ENCODE measurements at regions not wholly inside any gene's neighbourhood (a gene's known extent, or its start where the extent isn't known, plus 50 kb on each side); places are given as distances from the start of the nearest gene placed in this dataset.

DNA sequence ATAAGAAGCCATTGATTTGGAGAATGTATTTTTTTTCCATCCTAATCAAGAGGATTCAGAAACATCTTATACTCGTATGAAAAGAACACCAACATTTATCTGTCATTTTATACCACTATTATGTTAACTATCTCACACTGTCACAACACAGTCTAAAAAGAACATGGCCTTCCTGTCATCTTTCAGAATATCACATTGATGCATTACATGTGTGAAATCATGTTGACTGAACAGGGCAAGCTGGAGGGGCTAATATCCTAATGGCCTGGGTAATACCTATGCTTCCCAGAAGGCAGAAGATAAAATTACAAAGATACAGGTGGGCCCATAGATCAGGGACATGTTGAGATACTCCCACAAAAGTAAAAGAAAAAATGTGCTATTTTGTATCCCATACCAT is 611.7 kb downstream of the STIM2 start:
- no peak for TF ChIP-seq CTCF (IDR thresholded peaks at IDR 0.05; ENCODE audit: control insufficient read depth, extremely low read depth, insufficient read depth)
- DNase-seq (ENCODE audit: low read depth) = no peak
- H3K4me3 ChIP-seq (ENCODE audit: low read depth, low read length) = no peak overlapping the region

GRCh38 chr4:27474691-27475090 is 614.0 kb downstream of the STIM2 start:
- no peak for TF ChIP-seq CTCF (IDR thresholded peaks at IDR 0.05; ENCODE audit: control insufficient read depth, extremely low read depth, insufficient read depth)
- no peak overlapping the region for H3K4me3 ChIP-seq (ENCODE audit: low read depth, low read length)
- DNase-seq (ENCODE audit: low read depth) = no peak

DNA sequence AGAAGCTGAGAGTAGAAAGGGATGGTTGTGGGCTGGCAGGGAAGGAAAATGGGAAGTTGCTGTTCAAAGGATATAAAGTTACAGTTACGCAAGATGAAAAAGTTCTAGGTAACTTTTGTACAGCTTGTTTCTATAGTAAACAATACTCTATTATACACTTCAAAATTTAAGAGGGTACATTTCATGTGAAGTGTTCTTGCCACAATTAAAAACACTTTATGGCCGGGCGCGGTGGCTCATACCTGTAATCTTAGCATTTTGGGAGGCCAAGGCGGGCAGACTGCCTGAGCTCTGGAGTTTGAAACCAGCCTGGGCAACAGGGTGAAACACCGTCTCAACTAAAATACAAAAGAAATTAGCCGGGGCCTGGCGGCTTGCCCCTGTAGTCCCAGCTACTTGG is 623.6 kb downstream of the STIM2 start:
- no peak overlapping the region for H3K4me3 ChIP-seq (ENCODE audit: low read depth, low read length)

GRCh38 chr4:27490315-27490714 is 629.7 kb downstream of the STIM2 start:
- no peak for DNase-seq (ENCODE audit: low read depth)
- TF ChIP-seq CTCF (IDR thresholded peaks at IDR 0.05; ENCODE audit: control insufficient read depth, extremely low read depth, insufficient read depth) = no peak
- H3K4me3 ChIP-seq (ENCODE audit: low read depth, low read length) = no peak overlapping the region

More for the DNA sequence above, 623.6 kb downstream of the STIM2 start:
- no peak for DNase-seq (ENCODE audit: low read depth)
- TF ChIP-seq CTCF (IDR thresholded peaks at IDR 0.05; ENCODE audit: control insufficient read depth, extremely low read depth, insufficient read depth) = no peak

- no peak for TF ChIP-seq CTCF (IDR thresholded peaks at IDR 0.05; ENCODE audit: control insufficient read depth, extremely low read depth, insufficient read depth)
- DNase-seq (ENCODE audit: low read depth) = no peak
These were observed 630.1 kb downstream of the STIM2 start for GRCh38 chr4:27490766-27491165.

DNA sequence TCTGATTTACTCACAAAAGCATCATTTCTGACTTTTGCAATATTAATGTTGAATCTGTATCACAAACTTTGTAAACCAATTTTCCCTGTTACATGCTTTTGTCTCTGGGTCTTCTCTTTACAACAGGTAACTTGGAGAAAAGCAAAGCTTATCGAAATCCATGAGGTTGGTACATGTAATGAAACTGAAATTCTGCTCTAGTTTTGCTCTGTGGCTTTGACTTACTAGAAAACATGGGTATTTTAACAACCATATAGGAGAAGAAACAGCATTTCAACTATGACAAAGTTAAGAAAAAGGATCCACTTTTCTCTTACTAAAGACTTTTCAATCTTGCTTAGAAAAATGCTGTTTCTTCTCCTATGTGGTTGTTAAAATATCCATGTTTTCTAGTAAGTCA is 645.8 kb downstream of the STIM2 start:
- TF ChIP-seq CTCF (IDR thresholded peaks at IDR 0.05; ENCODE audit: control insufficient read depth, extremely low read depth, insufficient read depth) = no peak

More at GRCh38 chr4:27490766-27491165, 630.1 kb downstream of the STIM2 start:
- H3K4me3 ChIP-seq (ENCODE audit: low read depth, low read length) = no peak overlapping the region

DNA sequence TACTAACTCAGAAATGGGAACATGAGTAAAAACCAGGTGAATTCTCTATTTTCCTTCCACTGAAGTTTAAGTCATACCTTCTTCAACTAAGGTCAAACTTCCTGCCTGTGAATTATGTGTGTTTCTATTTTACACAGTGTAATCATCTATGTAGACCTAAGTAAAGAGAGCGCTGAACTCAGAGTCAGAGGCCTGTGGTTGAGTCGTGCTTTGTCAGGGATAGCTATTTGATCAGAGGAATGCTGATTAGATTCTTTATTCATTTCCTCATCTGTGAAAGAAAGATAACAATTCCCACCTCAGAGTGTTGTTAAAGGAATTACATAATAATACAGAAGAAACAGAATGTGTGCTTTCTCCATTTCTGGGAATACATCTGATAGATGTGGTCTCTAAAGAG is 654.1 kb downstream of the STIM2 start:
- no peak for TF ChIP-seq CTCF (IDR thresholded peaks at IDR 0.05; ENCODE audit: control insufficient read depth, extremely low read depth, insufficient read depth)
- no peak for DNase-seq (ENCODE audit: low read depth)
- no peak overlapping the region for H3K4me3 ChIP-seq (ENCODE audit: low read depth, low read length)

More for the DNA sequence above, 645.8 kb downstream of the STIM2 start:
- no peak overlapping the region for H3K4me3 ChIP-seq (ENCODE audit: low read depth, low read length)
- no peak for DNase-seq (ENCODE audit: low read depth)

All from LNCaP clone FGC (cell line).